ENCODE measurements at regions not wholly inside any gene's neighbourhood (a gene's known extent, or its start where the extent isn't known, plus 50 kb on each side); places are given as distances from the start of the nearest gene placed in this dataset.

GRCh38 chr22:25351631-25352293 lies 132.3 kb downstream of the CRYBB2 start:
- H3K9me3 Mint-ChIP-seq: no peaks in the 10 kb centered on the region
- no peaks in the 10 kb centered on the region for H3K4me1 Mint-ChIP-seq
- H3K4me3 Mint-ChIP-seq: no peak overlapping the region
- peaks cover 10% of the 10 kb centered on the region for H3K36me3 Mint-ChIP-seq (ENCODE audit: low read depth)
- H3K27me3 Mint-ChIP-seq (ENCODE audit: low read depth): no peaks in the 10 kb centered on the region
- no peak overlapping the region for H3K27ac Mint-ChIP-seq (ENCODE audit: unreplicated experiment)
- DNase-seq (ENCODE audit: low read depth, low spot score): no peak
- TF ChIP-seq CTCF (conservative IDR thresholded peaks at IDR 0.05): no peak

GRCh38 chr22:25352294-25352680 lies 132.8 kb downstream of the CRYBB2 start:
- no peaks in the 10 kb centered on the region for H3K27me3 Mint-ChIP-seq (ENCODE audit: low read depth)

GRCh38 chr22:25353516-25354445 lies 134.3 kb downstream of the CRYBB2 start:
- no peak for DNase-seq (ENCODE audit: low read depth, low spot score)
- H3K4me1 Mint-ChIP-seq: no peaks in the 10 kb centered on the region

More at GRCh38 chr22:25352294-25352680, 132.8 kb downstream of the CRYBB2 start:
- H3K4me3 Mint-ChIP-seq: no peak overlapping the region
- TF ChIP-seq CTCF (conservative IDR thresholded peaks at IDR 0.05): no peak
- DNase-seq (ENCODE audit: low read depth, low spot score): no peak
- H3K9me3 Mint-ChIP-seq: no peaks in the 10 kb centered on the region
- peaks cover 10% of the 10 kb centered on the region for H3K36me3 Mint-ChIP-seq (ENCODE audit: low read depth)
- no peak overlapping the region for H3K27ac Mint-ChIP-seq (ENCODE audit: unreplicated experiment)
- H3K4me1 Mint-ChIP-seq: no peaks in the 10 kb centered on the region

GRCh38 chr22:25354456-25354855 lies 135.0 kb downstream of the CRYBB2 start:
- H3K27me3 Mint-ChIP-seq (ENCODE audit: low read depth): no peaks in the 10 kb centered on the region
- TF ChIP-seq CTCF (conservative IDR thresholded peaks at IDR 0.05): no peak
- H3K4me3 Mint-ChIP-seq: no peak overlapping the region
- peaks cover 2% of the 10 kb centered on the region for H3K36me3 Mint-ChIP-seq (ENCODE audit: low read depth)
- H3K9me3 Mint-ChIP-seq: no peaks in the 10 kb centered on the region
- H3K4me1 Mint-ChIP-seq: no peaks in the 10 kb centered on the region
- no peak for DNase-seq (ENCODE audit: low read depth, low spot score)
- H3K27ac Mint-ChIP-seq (ENCODE audit: unreplicated experiment): peak overlapping the region; percentile 43

More at GRCh38 chr22:25353516-25354445, 134.3 kb downstream of the CRYBB2 start:
- peaks cover 3% of the 10 kb centered on the region for H3K36me3 Mint-ChIP-seq (ENCODE audit: low read depth)
- no peaks in the 10 kb centered on the region for H3K9me3 Mint-ChIP-seq
- H3K27me3 Mint-ChIP-seq (ENCODE audit: low read depth): no peaks in the 10 kb centered on the region
- peak overlapping the region; percentile 43 for H3K27ac Mint-ChIP-seq (ENCODE audit: unreplicated experiment)
- no peak overlapping the region for H3K4me3 Mint-ChIP-seq
- no peak for TF ChIP-seq CTCF (conservative IDR thresholded peaks at IDR 0.05)

GRCh38 chr22:25357132-25357455 lies 137.7 kb downstream of the CRYBB2 start:
- no peaks in the 10 kb centered on the region for H3K9me3 Mint-ChIP-seq
- H3K27ac Mint-ChIP-seq (ENCODE audit: unreplicated experiment): no peak overlapping the region
- H3K4me1 Mint-ChIP-seq: no peaks in the 10 kb centered on the region
- H3K4me3 Mint-ChIP-seq: no peak overlapping the region
- TF ChIP-seq CTCF (conservative IDR thresholded peaks at IDR 0.05): no peak
- no peak for DNase-seq (ENCODE audit: low read depth, low spot score)
- H3K27me3 Mint-ChIP-seq (ENCODE audit: low read depth): no peaks in the 10 kb centered on the region
- no peaks in the 10 kb centered on the region for H3K36me3 Mint-ChIP-seq (ENCODE audit: low read depth)

Data from neural crest cell (in vitro differentiated cells).